Astrocyte (in vitro differentiated cells and primary cell): ENCODE measurements at regions not wholly inside any gene's neighbourhood (a gene's known extent, or its start where the extent isn't known, plus 50 kb on each side); places are given as distances from the start of the nearest gene placed in this dataset.

Source experiments
- DNase-seq: peaks from one replicate; pipeline ENCODE4 v3.0.0-alpha.2; 2010; ENCODE audit warnings: low read depth
- FAIRE-seq: peaks from 2 replicates; lab custom pipeline; 2011; peaks lifted over from hg19 to GRCh38; lab: Jason Lieb, UNC
- H2AFZ ChIP-seq: 2 replicates; pipeline ENCODE4 v1.6.0; 2012; ENCODE audit warnings: low read depth, low read length, inconsistent platforms
- H3K27ac ChIP-seq: 2 replicates; pipeline ENCODE4 v1.5.1; 2011; ENCODE audit warnings: low read depth, low read length, inconsistent platforms
- H3K27me3 ChIP-seq: 2 replicates; pipeline ENCODE4 v1.6.0; 2011; ENCODE audit warnings: low read length, inconsistent platforms; ENCODE audit not compliant: insufficient read depth
- H3K36me3 ChIP-seq: 2 replicates; pipeline ENCODE4 v1.5.1; 2011; ENCODE audit warnings: low read length, inconsistent platforms; ENCODE audit not compliant: insufficient read depth
- H3K4me1 ChIP-seq: 2 replicates; pipeline ENCODE4 v1.5.1; 2011; ENCODE audit warnings: low read length, inconsistent platforms; ENCODE audit not compliant: insufficient read depth
- H3K4me2 ChIP-seq: 2 replicates; pipeline ENCODE4 v1.6.0; 2012; ENCODE audit warnings: low read length, inconsistent platforms
- H3K4me3 ChIP-seq: 2 replicates; pipeline ENCODE4 v1.5.1; 2011; ENCODE audit warnings: low read depth, mild to moderate bottlenecking, low read length, inconsistent platforms; ENCODE audit not compliant: insufficient read depth
- H3K79me2 ChIP-seq: 2 replicates; pipeline ENCODE4 v1.6.0; 2012; ENCODE audit warnings: mild to moderate bottlenecking, low read length, inconsistent platforms; ENCODE audit not compliant: insufficient read depth
- H3K9ac ChIP-seq: 2 replicates; pipeline ENCODE4 v1.6.0; 2012; ENCODE audit warnings: mild to moderate bottlenecking, low read length, inconsistent platforms
- H3K9me3 ChIP-seq: 2 replicates; pipeline ENCODE4 v1.5.1; 2012; ENCODE audit warnings: low read depth, mild to moderate bottlenecking, low read length, inconsistent platforms; ENCODE audit not compliant: insufficient read depth
- H4K20me1 ChIP-seq: 2 replicates; pipeline ENCODE4 v1.6.0; 2012; ENCODE audit warnings: low read length, inconsistent platforms; ENCODE audit not compliant: insufficient read depth
- H3K27ac Mint-ChIP-seq: one replicate; pipeline ENCODE4 v1.8.0; 2021; ENCODE audit warnings: mild to moderate bottlenecking, mixed read lengths; ENCODE audit not compliant: unreplicated experiment
- H3K27me3 Mint-ChIP-seq: one replicate; pipeline ENCODE4 v1.8.0; 2021; ENCODE audit warnings: low read depth, mixed read lengths; ENCODE audit not compliant: unreplicated experiment
- H3K36me3 Mint-ChIP-seq: one replicate; pipeline ENCODE4 v1.8.0; 2021; ENCODE audit warnings: low read depth, mixed read lengths; ENCODE audit not compliant: unreplicated experiment
- H3K4me1 Mint-ChIP-seq: one replicate; pipeline ENCODE4 v1.8.0; 2021; ENCODE audit warnings: low read depth, mixed read lengths; ENCODE audit not compliant: unreplicated experiment
- H3K4me3 Mint-ChIP-seq: one replicate; pipeline ENCODE4 v1.8.0; 2021; ENCODE audit warnings: mild to moderate bottlenecking, moderate library complexity, mixed read lengths; ENCODE audit not compliant: unreplicated experiment
- H3K9me3 Mint-ChIP-seq: one replicate; pipeline ENCODE4 v1.8.0; 2021; ENCODE audit warnings: mild to moderate bottlenecking, mixed read lengths; ENCODE audit not compliant: unreplicated experiment
- CTCF ChIP-seq: IDR thresholded peaks from 2 replicates; pipeline ENCODE4 v1.5.1; 2011; ENCODE audit warnings: low read depth, mild to moderate bottlenecking, inconsistent platforms, low read length, moderate library complexity; ENCODE audit not compliant: insufficient read depth
- EZH2 ChIP-seq: IDR thresholded peaks from 2 replicates; pipeline ENCODE4 v1.6.1; 2012; ENCODE audit warnings: mild to moderate bottlenecking, low read length, inconsistent platforms; ENCODE audit not compliant: insufficient read depth

- Mint-ChIP-seq H3K4me3 (no peak overlapping the region), H3K27ac (no peak overlapping the region), H3K4me1 (no peaks in the 10 kb centered on the region), H3K9me3 (no peaks in the 10 kb centered on the region), H3K36me3 (no peaks in the 10 kb centered on the region), H3K27me3 (peaks cover 8% of the 10 kb centered on the region)
- FAIRE-seq = no peak
- Histone ChIP-seq H3K9me3 (no peaks in the 10 kb centered on the region), H3K4me3 (no peak overlapping the region), H3K27ac (no peak overlapping the region), H3K4me1 (no peaks in the 10 kb centered on the region), H3K9ac (no peak overlapping the region), H3K36me3 (no peaks in the 10 kb centered on the region), H2AFZ (no peak overlapping the region), H3K27me3 (no peaks in the 10 kb centered on the region), H3K4me2 (no peak overlapping the region), H3K79me2 (no peaks in the 10 kb centered on the region), H4K20me1 (no peaks in the 10 kb centered on the region)
- TF ChIP-seq EZH2 (no peak), CTCF (no peak)
- DNase-seq = no peak
Measured at GRCh38 chr20:52722926-52723688, 249.1 kb upstream of the TSHZ2 start.

GRCh38 chr20:52708137-52708536 is 264.0 kb upstream of the TSHZ2 start:
- no peak overlapping the region for H3K27ac Mint-ChIP-seq
- no peak for TF ChIP-seq EZH2
- TF ChIP-seq CTCF = no peak
- no peaks in the 10 kb centered on the region for H4K20me1 ChIP-seq
- H3K4me1 Mint-ChIP-seq = no peaks in the 10 kb centered on the region
- H3K9me3 Mint-ChIP-seq = no peaks in the 10 kb centered on the region
- H3K9me3 ChIP-seq = no peaks in the 10 kb centered on the region
- H3K4me3 ChIP-seq = no peak overlapping the region
- no peak overlapping the region for H3K9ac ChIP-seq
- H3K27ac ChIP-seq = no peak overlapping the region
- DNase-seq = no peak
- H3K27me3 Mint-ChIP-seq = no peaks in the 10 kb centered on the region
- H3K4me3 Mint-ChIP-seq = no peak overlapping the region
- H3K4me1 ChIP-seq = no peaks in the 10 kb centered on the region
- no peaks in the 10 kb centered on the region for H3K36me3 ChIP-seq
- no peaks in the 10 kb centered on the region for H3K79me2 ChIP-seq
- no peaks in the 10 kb centered on the region for H3K27me3 ChIP-seq
- no peak overlapping the region for H2AFZ ChIP-seq
- no peak for FAIRE-seq
- H3K36me3 Mint-ChIP-seq = no peaks in the 10 kb centered on the region
- no peak overlapping the region for H3K4me2 ChIP-seq

- no peaks in the 10 kb centered on the region for H3K9me3 Mint-ChIP-seq
- TF ChIP-seq EZH2 = no peak
- TF ChIP-seq CTCF = no peak
- Histone ChIP-seq H3K79me2 (no peaks in the 10 kb centered on the region), H3K27me3 (no peaks in the 10 kb centered on the region), H4K20me1 (no peaks in the 10 kb centered on the region), H3K9me3 (no peaks in the 10 kb centered on the region), H3K4me2 (no peak overlapping the region), H3K4me3 (no peak overlapping the region), H3K36me3 (no peaks in the 10 kb centered on the region), H3K27ac (no peak overlapping the region), H3K4me1 (no peaks in the 10 kb centered on the region), H2AFZ (no peak overlapping the region), H3K9ac (no peak overlapping the region)
- H3K27me3 Mint-ChIP-seq = peaks cover 2% of the 10 kb centered on the region
- no peaks in the 10 kb centered on the region for H3K36me3 Mint-ChIP-seq
- H3K27ac Mint-ChIP-seq = no peak overlapping the region
- no peak for DNase-seq
- no peak overlapping the region for H3K4me3 Mint-ChIP-seq
- H3K4me1 Mint-ChIP-seq = no peaks in the 10 kb centered on the region
- FAIRE-seq = no peak
Measured at GRCh38 chr20:52704553-52704952, 267.6 kb upstream of the TSHZ2 start.
